RWPE2 (cell line): ENCODE measurements at regions not wholly inside any gene's neighbourhood (a gene's known extent, or its start where the extent isn't known, plus 50 kb on each side); places are given as distances from the start of the nearest gene placed in this dataset.

Experiments
- ATAC-seq: fragments of 200-7000 bp; cut with Tn5 transposase; 3 replicates; pipeline ENCODE4 v1.9.1; 2021; ENCODE audit warnings: low read depth
- DNase-seq: peaks from one replicate; pipeline ENCODE4 v3.0.0-alpha.2; 2020; ENCODE audit warnings: low spot score
- H3K27ac ChIP-seq: fragments of 450-650 bp; 2 replicates; pipeline ENCODE4 v1.5.1; 2017; ENCODE audit warnings: mild to moderate bottlenecking; ENCODE audit not compliant: poor library complexity, severe bottlenecking
- H3K27me3 ChIP-seq: fragments of 250-450 bp; sonication (Bioruptor Pico); 2 replicates; pipeline ENCODE4 v1.5.1; 2021; ENCODE audit warnings: mild to moderate bottlenecking, moderate library complexity; ENCODE audit not compliant: insufficient read depth, poor library complexity, severe bottlenecking
- H3K36me3 ChIP-seq: fragments of 250-450 bp; sonication (Bioruptor Pico); 2 replicates; pipeline ENCODE4 v1.5.1; 2020; ENCODE audit warnings: low read depth, mild to moderate bottlenecking, moderate library complexity
- H3K4me1 ChIP-seq: fragments of 250-450 bp; sonication (Bioruptor Pico); 2 replicates; pipeline ENCODE4 v1.5.1; 2021; ENCODE audit warnings: mild to moderate bottlenecking, moderate library complexity; ENCODE audit not compliant: insufficient read depth, poor library complexity, severe bottlenecking
- H3K4me3 ChIP-seq: fragments of 250-450 bp; sonication (Bioruptor Pico); 2 replicates; pipeline ENCODE4 v1.5.1; 2021; ENCODE audit warnings: mild to moderate bottlenecking, moderate library complexity; ENCODE audit not compliant: severe bottlenecking
- H3K9me3 ChIP-seq: fragments of 250-450 bp; sonication (Bioruptor Pico); 2 replicates; pipeline ENCODE4 v1.5.1; 2021; ENCODE audit warnings: mild to moderate bottlenecking, moderate library complexity; ENCODE audit not compliant: severe bottlenecking
- CTCF ChIP-seq: fragments of 450-650 bp; IDR thresholded peaks from one replicate; pipeline ENCODE4 v1.5.1; 2017; ENCODE audit warnings: mild to moderate bottlenecking, moderate library complexity; ENCODE audit not compliant: poor library complexity, severe bottlenecking

GRCh38 chr14:42023452-42023851, 416.8 kb downstream of the LRFN5 start:
- Histone ChIP-seq H3K4me3 (no peak overlapping the region), H3K36me3 (no peaks in the 10 kb centered on the region), H3K9me3 (no peaks in the 10 kb centered on the region), H3K4me1 (no peaks in the 10 kb centered on the region), H3K27ac (no peak overlapping the region), H3K27me3 (peaks cover 5% of the 10 kb centered on the region)
- ATAC-seq (no peak), DNase-seq (no peak)
- no peak for TF ChIP-seq CTCF

- Histone ChIP-seq H3K27me3 (peaks cover 9% of the 10 kb centered on the region), H3K36me3 (no peaks in the 10 kb centered on the region), H3K4me3 (no peak overlapping the region), H3K4me1 (no peaks in the 10 kb centered on the region), H3K9me3 (no peaks in the 10 kb centered on the region), H3K27ac (no peak overlapping the region)
- no peak for DNase-seq
- TF ChIP-seq CTCF, result no peak
- no peak for ATAC-seq
Observed at GRCh38 chr14:42014301-42014700, 407.6 kb downstream of the LRFN5 start.

GRCh38 chr14:42013559-42013958, 406.9 kb downstream of the LRFN5 start:
- H3K9me3 ChIP-seq, result no peaks in the 10 kb centered on the region
- ATAC-seq, result no peak
- no peak for TF ChIP-seq CTCF
- no peak overlapping the region for H3K27ac ChIP-seq
- no peaks in the 10 kb centered on the region for H3K4me1 ChIP-seq
- H3K4me3 ChIP-seq, result no peak overlapping the region
- no peaks in the 10 kb centered on the region for H3K36me3 ChIP-seq
- H3K27me3 ChIP-seq, result peaks cover 12% of the 10 kb centered on the region
- no peak for DNase-seq

GRCh38 chr14:42013153-42013552, 406.5 kb downstream of the LRFN5 start:
- no peaks in the 10 kb centered on the region for H3K4me1 ChIP-seq
- H3K4me3 ChIP-seq, result no peak overlapping the region
- H3K27ac ChIP-seq, result no peak overlapping the region
- DNase-seq (no peak), ATAC-seq (no peak)
- H3K36me3 ChIP-seq, result no peaks in the 10 kb centered on the region
- peaks cover 12% of the 10 kb centered on the region for H3K27me3 ChIP-seq
- TF ChIP-seq CTCF, result no peak
- H3K9me3 ChIP-seq, result no peaks in the 10 kb centered on the region

- no peak for TF ChIP-seq CTCF
- ATAC-seq (no peak), DNase-seq (no peak)
- no peaks in the 10 kb centered on the region for H3K4me1 ChIP-seq
- no peaks in the 10 kb centered on the region for H3K9me3 ChIP-seq
- no peak overlapping the region for H3K4me3 ChIP-seq
- peaks cover 12% of the 10 kb centered on the region for H3K27me3 ChIP-seq
- H3K27ac ChIP-seq, result no peak overlapping the region
- H3K36me3 ChIP-seq, result no peaks in the 10 kb centered on the region
Observed at GRCh38 chr14:42011221-42011620, 404.5 kb downstream of the LRFN5 start.
